NCI-H524 treated with DMSO at 0.1 percent for 48 hours (cell line): ENCODE measurements at regions not wholly inside any gene's neighbourhood (a gene's known extent, or its start where the extent isn't known, plus 50 kb on each side); places are given as distances from the start of the nearest gene placed in this dataset.

Experiments used
- DNase-seq: peaks from one replicate; lab custom pipeline; 2025; lab: John Stamatoyannopoulos, UW

GRCh38 chr15:35320158-35320780 is 225.7 kb downstream of the DPH6 start:
- no peak for DNase-seq

DNA sequence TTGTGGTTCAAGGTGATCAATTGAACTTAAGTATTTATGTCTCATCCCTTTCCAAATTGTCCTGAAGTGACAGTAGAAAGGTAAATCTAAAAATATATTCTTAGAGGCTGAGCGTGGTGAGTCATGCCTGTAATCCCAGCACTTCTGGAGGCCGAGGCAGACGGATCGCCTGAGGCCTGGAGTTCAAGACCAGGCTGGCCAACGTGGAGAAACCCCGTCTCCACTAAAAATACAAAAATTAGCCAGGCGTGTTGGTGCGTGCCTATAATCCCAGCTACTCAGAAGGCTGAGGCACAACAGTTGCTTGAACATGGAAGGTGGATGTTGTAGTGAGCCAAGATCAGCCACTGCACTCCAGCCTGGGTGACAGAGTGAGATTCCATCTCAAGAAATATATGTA is 226.6 kb downstream of the DPH6 start:
- no peak for DNase-seq

DNA sequence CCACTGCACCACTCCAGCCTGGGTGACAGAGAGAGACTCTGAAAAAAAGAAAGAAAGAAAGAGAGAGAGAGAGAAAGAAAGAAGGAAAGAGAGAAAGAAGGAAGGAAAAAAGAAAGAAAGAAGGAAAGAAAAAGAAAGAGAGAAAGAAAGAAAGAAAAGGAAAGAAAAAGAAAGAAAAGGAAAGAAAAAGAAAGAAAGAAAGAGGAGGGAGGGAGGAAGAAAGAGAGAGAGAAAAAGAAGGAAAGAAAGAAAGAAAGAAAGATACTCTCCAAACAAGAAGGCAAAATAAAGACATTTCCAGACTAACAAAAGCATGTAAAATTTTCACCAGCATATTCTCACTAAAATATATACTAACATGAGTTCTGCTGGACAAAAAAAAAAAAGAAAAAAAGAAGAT is 228.7 kb downstream of the DPH6 start:
- DNase-seq, result no peak

GRCh38 chr15:35312344-35312743 is 227.2 kb upstream of the NANOGP8 start:
- DNase-seq, result no peak

- no peak for DNase-seq
Observed at GRCh38 chr15:35311615-35312014, 226.5 kb upstream of the NANOGP8 start.

GRCh38 chr15:35309886-35310285 is 224.8 kb upstream of the NANOGP8 start:
- DNase-seq, result no peak

DNA sequence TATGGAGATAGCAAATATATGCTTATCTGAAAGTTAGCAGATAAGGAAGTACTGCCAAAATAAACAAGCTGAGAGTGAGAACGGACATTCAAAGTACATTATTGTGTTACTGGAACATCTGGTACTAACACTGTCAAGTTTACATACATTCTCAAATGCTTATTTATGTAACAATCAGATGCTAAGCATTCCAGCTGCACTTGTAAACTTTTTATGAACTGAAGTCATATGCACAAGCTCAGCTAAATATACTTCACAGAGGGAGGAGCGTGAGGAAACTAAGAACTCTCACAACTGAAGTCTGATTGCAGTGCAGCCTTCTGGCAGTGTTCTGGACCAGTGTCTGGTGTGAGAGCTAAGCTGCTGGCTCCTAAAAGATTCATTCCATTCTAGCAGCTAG is 223.7 kb upstream of the NANOGP8 start:
- no peak for DNase-seq

DNA sequence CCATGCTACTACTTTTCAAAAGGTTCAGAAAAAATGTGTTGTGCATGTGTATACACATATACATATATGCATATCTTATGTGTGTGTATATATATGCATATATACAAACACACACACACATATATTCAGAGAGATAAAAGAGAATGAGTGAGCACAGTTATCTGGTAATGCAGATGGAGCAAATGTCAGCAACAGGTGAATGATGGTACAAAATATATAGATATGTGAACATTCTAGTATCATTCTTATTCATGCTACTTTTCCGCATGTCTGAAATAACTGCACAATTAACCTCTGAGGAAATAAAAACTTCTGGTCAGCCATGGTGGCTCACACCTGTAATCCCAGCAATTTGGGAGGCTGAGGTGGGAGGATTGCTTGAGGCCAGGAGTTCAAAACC is 222.6 kb upstream of the NANOGP8 start:
- DNase-seq, result no peak

DNA sequence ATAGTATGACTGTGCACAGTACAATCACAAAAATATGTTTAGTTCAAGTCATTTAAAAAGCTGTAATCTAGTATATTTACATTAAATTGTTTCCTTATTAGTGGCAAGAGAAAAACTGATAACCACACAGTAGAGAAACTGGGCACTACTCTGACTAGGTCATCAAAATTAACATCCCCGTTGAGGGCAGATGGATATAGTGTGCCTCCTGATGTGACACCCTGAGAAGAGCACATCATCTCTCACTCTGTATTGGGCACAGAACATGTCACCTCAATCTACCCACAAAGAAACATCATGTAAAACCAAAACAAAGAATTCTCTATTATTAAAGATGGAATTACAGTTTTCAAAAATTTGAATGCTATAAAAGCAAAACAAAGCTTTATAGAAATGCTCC is 221.9 kb upstream of the NANOGP8 start:
- no peak for DNase-seq

- DNase-seq, result no peak
Observed at GRCh38 chr15:35306361-35306981, 221.4 kb upstream of the NANOGP8 start.

- no peak for DNase-seq
Observed at GRCh38 chr15:35305946-35306345, 220.9 kb upstream of the NANOGP8 start.

DNA sequence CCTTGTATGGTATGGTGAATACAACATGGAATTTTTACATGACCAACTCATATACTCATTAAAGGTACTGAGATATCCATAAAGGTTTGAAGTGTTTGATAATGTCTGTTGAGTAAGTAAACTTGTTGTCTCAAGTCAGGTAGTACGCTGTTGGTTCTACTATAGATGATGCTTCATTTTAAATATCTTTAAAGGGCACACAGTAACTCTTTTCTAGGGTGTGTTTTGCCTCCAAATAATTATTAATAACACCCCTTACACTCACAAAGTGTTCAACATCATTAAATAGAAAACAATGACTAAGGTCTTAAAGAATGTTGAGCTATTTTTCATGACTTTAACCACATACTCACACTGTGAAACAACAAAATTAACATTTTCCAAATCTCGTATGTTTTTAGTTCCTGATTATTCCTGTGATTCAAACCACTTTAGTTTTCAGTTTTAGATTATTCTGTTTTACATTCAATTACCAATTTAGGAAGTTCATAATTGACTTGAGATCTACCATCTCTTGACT is 220.0 kb upstream of the NANOGP8 start:
- DNase-seq, result no peak

- no peak for DNase-seq
Observed at GRCh38 chr15:35304389-35304788, 219.3 kb upstream of the NANOGP8 start.

DNA sequence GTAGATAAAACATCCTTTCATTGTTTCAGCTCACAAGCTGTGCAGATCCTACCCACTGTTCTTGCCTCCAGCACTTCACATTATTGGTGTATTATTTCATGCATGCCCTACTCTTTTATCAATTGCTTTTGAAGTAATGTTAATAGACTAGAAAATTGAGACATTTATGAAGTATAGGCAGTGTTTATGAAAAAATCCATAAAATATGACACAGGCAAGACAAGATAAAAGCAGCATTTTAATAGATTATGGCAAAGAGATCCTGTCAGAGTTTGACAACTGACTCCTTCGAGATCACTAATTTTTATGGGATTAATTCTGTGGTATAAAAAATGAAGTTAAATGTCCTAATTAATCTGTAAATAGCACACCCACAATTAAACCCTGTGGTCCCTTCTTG is 217.2 kb upstream of the NANOGP8 start:
- no peak for DNase-seq

GRCh38 chr15:35301088-35301487 is 216.0 kb upstream of the NANOGP8 start:
- no peak for DNase-seq

GRCh38 chr15:35299059-35299735 is 214.1 kb upstream of the NANOGP8 start:
- DNase-seq, result no peak

- DNase-seq, result no peak
Observed at GRCh38 chr15:35298509-35298908, 213.4 kb upstream of the NANOGP8 start.

GRCh38 chr15:35293353-35294130 is 208.4 kb upstream of the NANOGP8 start:
- no peak for DNase-seq

DNA sequence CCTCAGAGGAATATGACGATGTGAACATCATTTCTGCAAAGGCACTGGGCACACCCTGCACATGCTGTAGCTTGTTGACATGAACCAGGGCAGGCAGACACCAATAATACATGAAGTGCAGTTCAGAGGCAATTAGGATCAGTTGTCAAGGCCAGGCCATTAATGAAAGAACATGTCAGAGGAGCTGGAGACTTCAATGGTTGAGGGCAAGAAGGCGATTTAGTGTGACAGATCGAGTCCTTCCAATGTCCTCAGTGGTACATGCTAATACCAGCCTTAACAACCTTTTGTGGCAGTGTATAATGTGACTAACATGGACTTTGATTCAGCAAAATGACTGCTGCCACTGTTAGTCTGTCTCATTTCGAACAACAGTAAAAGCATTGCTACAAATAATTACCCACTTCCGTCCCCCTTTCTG is 205.2 kb upstream of the NANOGP8 start:
- DNase-seq, result no peak

GRCh38 chr15:35289024-35289617 is 204.0 kb upstream of the NANOGP8 start:
- peak; percentile 24 for DNase-seq

DNA sequence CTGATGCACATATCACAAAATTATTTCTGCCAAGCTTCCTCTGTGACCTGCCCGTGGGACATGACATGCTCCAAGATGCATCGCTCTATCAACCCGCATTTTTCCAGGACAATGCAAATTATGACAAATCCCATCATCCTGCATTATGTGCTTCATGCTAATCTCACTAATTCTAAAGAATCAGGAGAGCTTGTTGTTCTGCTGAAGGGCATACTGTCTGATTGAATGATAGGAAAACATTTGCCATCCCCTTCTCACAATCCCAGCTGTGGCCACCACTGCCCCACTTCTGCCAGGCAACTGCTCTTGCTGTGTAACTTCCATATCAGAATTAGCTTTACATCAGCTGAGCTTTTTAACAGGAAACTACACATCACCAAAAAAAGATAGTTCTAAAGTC is 203.5 kb upstream of the NANOGP8 start:
- DNase-seq, result no peak

- no peak for DNase-seq
Observed at GRCh38 chr15:35286721-35287120, 201.6 kb upstream of the NANOGP8 start.
